SK-N-SH treated with all-trans-retinoic acid at 6 μM for 48 hours (cell line): ENCODE measurements at regions not wholly inside any gene's neighbourhood (a gene's known extent, or its start where the extent isn't known, plus 50 kb on each side); places are given as distances from the start of the nearest gene placed in this dataset.
A peak's percentile ranks its signal among the peaks of the same experiment; 100 is the strongest.

Experiments
- ATAC-seq: fragments of 200-7000 bp; cut with Tn5 transposase; 3 replicates; pipeline ENCODE4 v1.9.1; 2020; ENCODE audit warnings: mild to moderate bottlenecking, moderate library complexity
- ARNTL ChIP-seq: fragments of 450-650 bp; formaldehyde crosslinking; IDR thresholded peaks from 2 replicates; pipeline ENCODE4 v1.5.0; 2020; ENCODE audit warnings: low read depth, mild to moderate bottlenecking, moderate library complexity, borderline replicate concordance
- BACH2 ChIP-seq: fragments of 250-450 bp; sonication (Bioruptor Pico); IDR thresholded peaks from 2 replicates; pipeline ENCODE4 v1.9.0; 2021; ENCODE audit warnings: mild to moderate bottlenecking, borderline replicate concordance
- CREB5 ChIP-seq: fragments of 250-450 bp; sonication (Bioruptor Pico); IDR thresholded peaks from 2 replicates; pipeline ENCODE4 v1.5.1; 2020; ENCODE audit warnings: low read depth, mild to moderate bottlenecking, moderate library complexity
- CSDC2 ChIP-seq: fragments of 250-450 bp; sonication (Bioruptor Pico); IDR thresholded peaks from 2 replicates; pipeline ENCODE4 v1.5.0; 2020; ENCODE audit warnings: mild to moderate bottlenecking, moderate library complexity
- ESRRG ChIP-seq: fragments of 250-450 bp; sonication (Bioruptor Pico); IDR thresholded peaks from 2 replicates; pipeline ENCODE4 v1.6.1; 2021; ENCODE audit warnings: mild to moderate bottlenecking
- ISL1 ChIP-seq: fragments of 250-450 bp; sonication (Bioruptor Pico); IDR thresholded peaks from 2 replicates; pipeline ENCODE4 v2.1.2; 2022; ENCODE audit warnings: mild to moderate bottlenecking, moderate library complexity
- OSR1 ChIP-seq: fragments of 250-450 bp; sonication (Bioruptor Pico); IDR thresholded peaks from 2 replicates; pipeline ENCODE4 v1.8.0; 2022; ENCODE audit warnings: moderate library complexity, mild to moderate bottlenecking, inconsistent platforms
- PPARA ChIP-seq: fragments of 250-450 bp; sonication (Bioruptor Pico); IDR thresholded peaks from 2 replicates; pipeline ENCODE4 v1.5.0; 2020; ENCODE audit warnings: mild to moderate bottlenecking, borderline replicate concordance
- RARB ChIP-seq: fragments of 250-450 bp; sonication (Bioruptor Pico); IDR thresholded peaks from 2 replicates; pipeline ENCODE4 v1.8.0; 2021; ENCODE audit warnings: mild to moderate bottlenecking, moderate library complexity
- SNAI2 ChIP-seq: fragments of 250-450 bp; sonication (Bioruptor Pico); IDR thresholded peaks from 2 replicates; pipeline ENCODE4 v1.5.0; 2020; ENCODE audit warnings: mild to moderate bottlenecking, moderate library complexity
- TCF4 ChIP-seq: fragments of 250-450 bp; sonication (Bioruptor Pico); IDR thresholded peaks from 2 replicates; pipeline ENCODE4 v1.8.0; 2021; ENCODE audit warnings: mild to moderate bottlenecking, moderate library complexity, borderline replicate concordance
- TOX ChIP-seq: fragments of 250-450 bp; sonication (Bioruptor Pico); IDR thresholded peaks from 2 replicates; pipeline ENCODE4 v1.8.0; 2021; ENCODE audit warnings: mild to moderate bottlenecking, moderate library complexity, borderline replicate concordance
- TSHZ2 ChIP-seq: fragments of 250-450 bp; sonication (Bioruptor Pico); IDR thresholded peaks from 2 replicates; pipeline ENCODE4 v1.5.0; 2020; ENCODE audit warnings: mild to moderate bottlenecking, moderate library complexity
- ZFP30 ChIP-seq: fragments of 450-650 bp; formaldehyde crosslinking; IDR thresholded peaks from 2 replicates; pipeline ENCODE4 v1.5.0; 2022; ENCODE audit warnings: mild to moderate bottlenecking, moderate library complexity
- ZNF70 ChIP-seq: fragments of 450-650 bp; formaldehyde crosslinking; IDR thresholded peaks from 2 replicates; pipeline ENCODE4 v1.5.0; 2020; ENCODE audit warnings: mild to moderate bottlenecking, moderate library complexity
- ZNF8 ChIP-seq: fragments of 450-650 bp; formaldehyde crosslinking; IDR thresholded peaks from 2 replicates; pipeline ENCODE4 v1.5.0; 2020; ENCODE audit warnings: mild to moderate bottlenecking, moderate library complexity
- TF ChIP-seq, protein P1 (sequence below): fragments of 250-450 bp; sonication (Bioruptor Pico); IDR thresholded peaks from 2 replicates; pipeline ENCODE4 v1.8.0; 2021; ENCODE audit warnings: low read depth, mild to moderate bottlenecking, moderate library complexity, borderline replicate concordance
- TF ChIP-seq, protein P2 (sequence below): fragments of 250-450 bp; sonication (Bioruptor Pico); IDR thresholded peaks from 2 replicates; pipeline ENCODE4 v1.5.1; 2021; ENCODE audit warnings: mild to moderate bottlenecking, moderate library complexity

DNA sequence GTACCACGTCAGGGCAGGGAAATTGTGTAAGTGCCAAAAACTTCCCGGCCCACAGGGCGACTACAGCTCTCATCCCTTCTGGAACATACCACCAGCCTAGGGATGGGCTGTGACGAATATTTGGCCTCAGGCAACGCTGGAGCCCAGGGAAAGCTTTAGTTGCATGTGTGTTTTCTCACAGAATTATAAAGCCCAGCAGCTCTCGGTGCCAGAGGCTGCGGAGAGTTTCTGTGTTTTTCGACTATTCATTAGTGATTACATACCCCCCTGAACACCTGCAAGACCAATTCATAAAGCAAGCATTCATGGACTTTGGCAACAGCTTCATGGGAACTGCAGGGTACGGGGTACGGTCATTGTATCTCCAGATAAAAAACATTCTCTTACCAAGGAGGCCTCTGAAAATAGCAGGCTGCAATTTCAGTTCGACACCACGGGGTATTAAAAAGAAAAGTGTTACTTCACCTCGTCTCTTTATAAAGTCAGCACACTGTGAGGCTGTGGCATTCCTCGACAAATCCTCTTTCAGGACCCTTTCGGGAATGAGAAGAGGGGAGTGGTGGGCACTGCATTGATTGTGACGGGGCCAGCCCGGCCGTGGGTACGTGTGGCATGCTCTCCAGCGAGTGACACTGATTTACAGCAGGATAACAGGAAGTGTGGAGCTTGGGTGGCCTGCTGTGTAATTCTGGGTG lies 243.6 kb upstream of the SORL1-AS1 start:
- TF ChIP-seq ARNTL (CRISPR knock-in tag) (no peak), OSR1 (no peak), PPARA (no peak), ZNF8 (CRISPR knock-in tag) (no peak), ZNF70 (CRISPR knock-in tag) (no peak), ESRRG (CRISPR knock-in tag) (no peak), ISL1 (CRISPR knock-in tag) (no peak), CSDC2 (no peak), CREB5 (CRISPR knock-in tag) (no peak), RARB (no peak)
- TF ChIP-seq, protein P1, sequence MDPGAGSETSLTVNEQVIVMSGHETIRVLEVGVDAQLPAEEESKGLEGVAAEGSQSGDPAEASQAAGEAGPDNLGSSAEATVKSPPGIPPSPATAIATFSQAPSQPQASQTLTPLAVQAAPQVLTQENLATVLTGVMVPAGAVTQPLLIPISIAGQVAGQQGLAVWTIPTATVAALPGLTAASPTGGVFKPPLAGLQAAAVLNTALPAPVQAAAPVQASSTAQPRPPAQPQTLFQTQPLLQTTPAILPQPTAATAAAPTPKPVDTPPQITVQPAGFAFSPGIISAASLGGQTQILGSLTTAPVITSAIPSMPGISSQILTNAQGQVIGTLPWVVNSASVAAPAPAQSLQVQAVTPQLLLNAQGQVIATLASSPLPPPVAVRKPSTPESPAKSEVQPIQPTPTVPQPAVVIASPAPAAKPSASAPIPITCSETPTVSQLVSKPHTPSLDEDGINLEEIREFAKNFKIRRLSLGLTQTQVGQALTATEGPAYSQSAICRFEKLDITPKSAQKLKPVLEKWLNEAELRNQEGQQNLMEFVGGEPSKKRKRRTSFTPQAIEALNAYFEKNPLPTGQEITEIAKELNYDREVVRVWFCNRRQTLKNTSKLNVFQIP (CRISPR knock-in tag): no peak

DNA sequence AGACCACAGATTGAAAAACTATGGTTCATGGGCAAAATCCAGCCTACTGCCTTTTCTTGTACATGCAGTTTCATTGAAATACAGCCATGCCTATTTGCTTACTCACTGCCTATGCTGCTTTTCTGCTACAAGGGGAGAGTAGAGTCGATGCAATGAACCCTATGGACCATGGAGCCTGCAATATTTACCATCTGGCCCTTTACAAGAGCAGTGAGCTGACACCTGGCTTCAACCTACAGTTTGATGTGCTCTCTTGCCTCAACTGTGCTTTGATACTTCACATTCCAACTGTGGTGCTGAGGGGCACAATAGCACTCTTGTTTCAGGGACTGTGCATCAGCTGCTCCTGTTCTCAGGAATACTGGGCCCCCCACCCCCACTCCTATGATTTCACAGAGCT lies 239.5 kb upstream of the SORL1-AS1 start:
- ATAC-seq: no peak
- TF ChIP-seq, protein P1 (CRISPR knock-in tag): no peak
- TF ChIP-seq, protein P2, sequence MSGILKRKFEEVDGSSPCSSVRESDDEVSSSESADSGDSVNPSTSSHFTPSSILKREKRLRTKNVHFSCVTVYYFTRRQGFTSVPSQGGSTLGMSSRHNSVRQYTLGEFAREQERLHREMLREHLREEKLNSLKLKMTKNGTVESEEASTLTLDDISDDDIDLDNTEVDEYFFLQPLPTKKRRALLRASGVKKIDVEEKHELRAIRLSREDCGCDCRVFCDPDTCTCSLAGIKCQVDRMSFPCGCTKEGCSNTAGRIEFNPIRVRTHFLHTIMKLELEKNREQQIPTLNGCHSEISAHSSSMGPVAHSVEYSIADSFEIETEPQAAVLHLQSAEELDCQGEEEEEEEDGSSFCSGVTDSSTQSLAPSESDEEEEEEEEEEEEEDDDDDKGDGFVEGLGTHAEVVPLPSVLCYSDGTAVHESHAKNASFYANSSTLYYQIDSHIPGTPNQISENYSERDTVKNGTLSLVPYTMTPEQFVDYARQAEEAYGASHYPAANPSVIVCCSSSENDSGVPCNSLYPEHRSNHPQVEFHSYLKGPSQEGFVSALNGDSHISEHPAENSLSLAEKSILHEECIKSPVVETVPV (CRISPR knock-in tag): no peak
- TF ChIP-seq TCF4 (CRISPR knock-in tag) (no peak), ZFP30 (no peak)

More for the DNA sequence above, 243.6 kb upstream of the SORL1-AS1 start:
- no peak for ATAC-seq

GRCh38 chr11:121688860-121689614 lies 236.3 kb upstream of the SORL1-AS1 start:
- ATAC-seq: peak; percentile 54
- TF ChIP-seq RARB: no peak
- 0 out of 2 replicates have a peak, but pooled peaks have one; percentile 60 for TF ChIP-seq SNAI2 (CRISPR knock-in tag)

- TF ChIP-seq PPARA: no peak
- TF ChIP-seq SNAI2 (CRISPR knock-in tag): no peak
- peak; percentile 98 for ATAC-seq
These were observed 235.3 kb upstream of the SORL1-AS1 start for GRCh38 chr11:121688055-121688491.

GRCh38 chr11:121683791-121684190 lies 231.0 kb upstream of the SORL1-AS1 start:
- no peak for TF ChIP-seq ISL1 (CRISPR knock-in tag)
- TF ChIP-seq, protein P2 (CRISPR knock-in tag): no peak
- TF ChIP-seq ESRRG (CRISPR knock-in tag): no peak
- no peak for TF ChIP-seq CREB5 (CRISPR knock-in tag)
- no peak for TF ChIP-seq PPARA
- no peak for TF ChIP-seq RARB
- no peak for TF ChIP-seq TSHZ2 (CRISPR knock-in tag)
- TF ChIP-seq, protein P1 (CRISPR knock-in tag): no peak
- no peak for TF ChIP-seq OSR1
- TF ChIP-seq BACH2 (CRISPR knock-in tag): no peak
- TF ChIP-seq TOX: no peak
- TF ChIP-seq ZFP30: no peak
- ATAC-seq: no peak
